GM23338 (cell line): ENCODE measurements at regions not wholly inside any gene's neighbourhood (a gene's known extent, or its start where the extent isn't known, plus 50 kb on each side); places are given as distances from the start of the nearest gene placed in this dataset.

Experiments
- ATAC-seq: fragments of 200-7000 bp; cut with Tn5 transposase; 3 replicates; pipeline ENCODE4 v1.9.1; 2020
- DNase-seq: peaks from one replicate; pipeline ENCODE4 v3.0.0-alpha.2; 2015; ENCODE audit warnings: low spot score
- H2AFZ ChIP-seq: fragments of 200-600 bp; sonication (generic); 2 replicates; pipeline ENCODE4 v1.8.0; 2016; ENCODE audit warnings: antibody characterized with exemption, mild to moderate bottlenecking, moderate library complexity
- H3F3A ChIP-seq: fragments of 200-600 bp; sonication (generic); replicated peaks from 2 replicates; pipeline ENCODE4 v1.8.0; 2017; ENCODE audit warnings: antibody characterized with exemption, mixed run types, low read depth
- H3K27ac ChIP-seq: fragments of 200-600 bp; sonication (generic); 2 replicates; pipeline ENCODE4 v1.6.1; 2016; ENCODE audit warnings: low read depth
- H3K27me3 ChIP-seq: fragments of 200-600 bp; sonication (generic); 2 replicates; pipeline ENCODE4 v1.8.0; 2016; ENCODE audit warnings: mild to moderate bottlenecking, mixed run types, moderate library complexity; ENCODE audit not compliant: insufficient read depth
- H3K36me3 ChIP-seq: fragments of 200-600 bp; sonication (generic); 2 replicates; pipeline ENCODE4 v1.8.0; 2016; ENCODE audit warnings: mild to moderate bottlenecking; ENCODE audit not compliant: insufficient read depth
- H3K4me1 ChIP-seq: fragments of 200-600 bp; sonication (generic); 2 replicates; pipeline ENCODE4 v1.8.0; 2016; ENCODE audit warnings: mild to moderate bottlenecking, moderate library complexity; ENCODE audit not compliant: insufficient read depth
- H3K4me2 ChIP-seq: fragments of 200-600 bp; sonication (generic); 2 replicates; pipeline ENCODE4 v1.7.1; 2017; ENCODE audit warnings: mixed run types
- H3K4me3 ChIP-seq: fragments of 200-600 bp; sonication (generic); 2 replicates; pipeline ENCODE4 v1.6.1; 2016; ENCODE audit warnings: mixed run types
- H3K79me2 ChIP-seq: fragments of 200-600 bp; sonication (generic); replicated peaks from 2 replicates; pipeline ENCODE4 v1.8.0; 2017; ENCODE audit warnings: mild to moderate bottlenecking; ENCODE audit not compliant: insufficient read depth
- H3K9me2 ChIP-seq: fragments of 200-600 bp; sonication (generic); 2 replicates; pipeline ENCODE4 v1.8.0; 2017; ENCODE audit not compliant: insufficient read depth
- H4K20me1 ChIP-seq: fragments of 200-600 bp; sonication (generic); replicated peaks from 2 replicates; pipeline ENCODE4 v1.8.0; 2017; ENCODE audit warnings: mild to moderate bottlenecking; ENCODE audit not compliant: insufficient read depth
- H3K27ac Mint-ChIP-seq: 2 replicates; pipeline ENCODE4 v1.8.0; 2020; ENCODE audit warnings: inconsistent platforms, mild to moderate bottlenecking, moderate library complexity, mixed read lengths
- H3K27me3 Mint-ChIP-seq: 3 replicates; pipeline ENCODE4 v1.8.0; 2022; ENCODE audit warnings: low read depth, mild to moderate bottlenecking, moderate library complexity, mixed read lengths, inconsistent platforms; ENCODE audit not compliant: insufficient read depth, poor library complexity
- H3K36me3 Mint-ChIP-seq: 3 replicates; pipeline ENCODE4 v1.8.0; 2021; ENCODE audit warnings: low read depth, mild to moderate bottlenecking, inconsistent platforms, moderate library complexity, mixed read lengths
- H3K4me1 Mint-ChIP-seq: 3 replicates; pipeline ENCODE4 v1.8.0; 2020; ENCODE audit warnings: mild to moderate bottlenecking, inconsistent platforms, mixed read lengths
- H3K4me3 Mint-ChIP-seq: 3 replicates; pipeline ENCODE4 v1.8.0; 2021; ENCODE audit warnings: moderate library complexity, mild to moderate bottlenecking, inconsistent platforms, mixed read lengths
- H3K9me3 Mint-ChIP-seq: 3 replicates; pipeline ENCODE4 v1.8.0; 2020; ENCODE audit warnings: moderate library complexity, mild to moderate bottlenecking, inconsistent platforms, mixed read lengths
- ETS1 ChIP-seq: IDR thresholded peaks from 2 replicates; pipeline ENCODE4 v1.6.1; 2016; ENCODE audit warnings: antibody characterized with exemption
- EZH2phosphoT487 ChIP-seq: fragments of 200-600 bp; sonication (generic); IDR thresholded peaks from one replicate; pipeline ENCODE4 v1.8.1; 2018; ENCODE audit warnings: antibody characterized with exemption; ENCODE audit not compliant: unreplicated experiment
- STAT1 ChIP-seq: IDR thresholded peaks from one replicate; pipeline ENCODE4 v1.6.1; 2016; ENCODE audit warnings: antibody characterized with exemption; ENCODE audit not compliant: unreplicated experiment
- TF ChIP-seq, protein P1 (sequence below): fragments of 250-450 bp; sonication (Bioruptor Pico); IDR thresholded peaks from 2 replicates; pipeline ENCODE4 v1.5.0; 2020; ENCODE audit warnings: mild to moderate bottlenecking, moderate library complexity
- TF ChIP-seq, protein P2 (sequence below): IDR thresholded peaks from one replicate; pipeline ENCODE4 v1.6.1; 2018; ENCODE audit warnings: antibody characterized with exemption; ENCODE audit not compliant: unreplicated experiment

GRCh38 chr5:25090854-25091253 is 446.1 kb upstream of the CDH10 start:
- TF ChIP-seq, protein P1, sequence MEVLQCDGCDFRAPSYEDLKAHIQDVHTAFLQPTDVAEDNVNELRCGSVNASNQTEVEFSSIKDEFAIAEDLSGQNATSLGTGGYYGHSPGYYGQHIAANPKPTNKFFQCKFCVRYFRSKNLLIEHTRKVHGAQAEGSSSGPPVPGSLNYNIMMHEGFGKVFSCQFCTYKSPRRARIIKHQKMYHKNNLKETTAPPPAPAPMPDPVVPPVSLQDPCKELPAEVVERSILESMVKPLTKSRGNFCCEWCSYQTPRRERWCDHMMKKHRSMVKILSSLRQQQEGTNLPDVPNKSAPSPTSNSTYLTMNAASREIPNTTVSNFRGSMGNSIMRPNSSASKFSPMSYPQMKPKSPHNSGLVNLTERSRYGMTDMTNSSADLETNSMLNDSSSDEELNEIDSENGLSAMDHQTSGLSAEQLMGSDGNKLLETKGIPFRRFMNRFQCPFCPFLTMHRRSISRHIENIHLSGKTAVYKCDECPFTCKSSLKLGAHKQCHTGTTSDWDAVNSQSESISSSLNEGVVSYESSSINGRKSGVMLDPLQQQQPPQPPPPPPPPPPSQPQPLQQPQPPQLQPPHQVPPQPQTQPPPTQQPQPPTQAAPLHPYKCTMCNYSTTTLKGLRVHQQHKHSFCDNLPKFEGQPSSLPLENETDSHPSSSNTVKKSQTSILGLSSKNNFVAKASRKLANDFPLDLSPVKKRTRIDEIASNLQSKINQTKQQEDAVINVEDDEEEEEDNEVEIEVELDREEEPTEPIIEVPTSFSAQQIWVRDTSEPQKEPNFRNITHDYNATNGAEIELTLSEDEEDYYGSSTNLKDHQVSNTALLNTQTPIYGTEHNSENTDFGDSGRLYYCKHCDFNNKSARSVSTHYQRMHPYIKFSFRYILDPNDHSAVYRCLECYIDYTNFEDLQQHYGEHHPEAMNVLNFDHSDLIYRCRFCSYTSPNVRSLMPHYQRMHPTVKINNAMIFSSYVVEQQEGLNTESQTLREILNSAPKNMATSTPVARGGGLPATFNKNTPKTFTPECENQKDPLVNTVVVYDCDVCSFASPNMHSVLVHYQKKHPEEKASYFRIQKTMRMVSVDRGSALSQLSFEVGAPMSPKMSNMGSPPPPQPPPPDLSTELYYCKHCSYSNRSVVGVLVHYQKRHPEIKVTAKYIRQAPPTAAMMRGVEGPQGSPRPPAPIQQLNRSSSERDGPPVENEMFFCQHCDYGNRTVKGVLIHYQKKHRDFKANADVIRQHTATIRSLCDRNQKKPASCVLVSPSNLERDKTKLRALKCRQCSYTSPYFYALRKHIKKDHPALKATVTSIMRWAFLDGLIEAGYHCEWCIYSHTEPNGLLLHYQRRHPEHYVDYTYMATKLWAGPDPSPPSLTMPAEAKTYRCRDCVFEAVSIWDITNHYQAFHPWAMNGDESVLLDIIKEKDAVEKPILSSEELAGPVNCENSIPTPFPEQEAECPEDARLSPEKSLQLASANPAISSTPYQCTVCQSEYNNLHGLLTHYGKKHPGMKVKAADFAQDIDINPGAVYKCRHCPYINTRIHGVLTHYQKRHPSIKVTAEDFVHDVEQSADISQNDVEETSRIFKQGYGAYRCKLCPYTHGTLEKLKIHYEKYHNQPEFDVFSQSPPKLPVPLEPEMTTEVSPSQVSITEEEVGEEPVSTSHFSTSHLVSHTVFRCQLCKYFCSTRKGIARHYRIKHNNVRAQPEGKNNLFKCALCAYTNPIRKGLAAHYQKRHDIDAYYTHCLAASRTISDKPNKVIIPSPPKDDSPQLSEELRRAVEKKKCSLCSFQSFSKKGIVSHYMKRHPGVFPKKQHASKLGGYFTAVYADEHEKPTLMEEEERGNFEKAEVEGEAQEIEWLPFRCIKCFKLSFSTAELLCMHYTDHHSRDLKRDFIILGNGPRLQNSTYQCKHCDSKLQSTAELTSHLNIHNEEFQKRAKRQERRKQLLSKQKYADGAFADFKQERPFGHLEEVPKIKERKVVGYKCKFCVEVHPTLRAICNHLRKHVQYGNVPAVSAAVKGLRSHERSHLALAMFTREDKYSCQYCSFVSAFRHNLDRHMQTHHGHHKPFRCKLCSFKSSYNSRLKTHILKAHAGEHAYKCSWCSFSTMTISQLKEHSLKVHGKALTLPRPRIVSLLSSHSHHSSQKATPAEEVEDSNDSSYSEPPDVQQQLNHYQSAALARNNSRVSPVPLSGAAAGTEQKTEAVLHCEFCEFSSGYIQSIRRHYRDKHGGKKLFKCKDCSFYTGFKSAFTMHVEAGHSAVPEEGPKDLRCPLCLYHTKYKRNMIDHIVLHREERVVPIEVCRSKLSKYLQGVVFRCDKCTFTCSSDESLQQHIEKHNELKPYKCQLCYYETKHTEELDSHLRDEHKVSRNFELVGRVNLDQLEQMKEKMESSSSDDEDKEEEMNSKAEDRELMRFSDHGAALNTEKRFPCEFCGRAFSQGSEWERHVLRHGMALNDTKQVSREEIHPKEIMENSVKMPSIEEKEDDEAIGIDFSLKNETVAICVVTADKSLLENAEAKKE, result no peak
- TF ChIP-seq EZH2phosphoT487 (no peak), STAT1 (no peak), ETS1 (no peak)
- TF ChIP-seq, protein P2, sequence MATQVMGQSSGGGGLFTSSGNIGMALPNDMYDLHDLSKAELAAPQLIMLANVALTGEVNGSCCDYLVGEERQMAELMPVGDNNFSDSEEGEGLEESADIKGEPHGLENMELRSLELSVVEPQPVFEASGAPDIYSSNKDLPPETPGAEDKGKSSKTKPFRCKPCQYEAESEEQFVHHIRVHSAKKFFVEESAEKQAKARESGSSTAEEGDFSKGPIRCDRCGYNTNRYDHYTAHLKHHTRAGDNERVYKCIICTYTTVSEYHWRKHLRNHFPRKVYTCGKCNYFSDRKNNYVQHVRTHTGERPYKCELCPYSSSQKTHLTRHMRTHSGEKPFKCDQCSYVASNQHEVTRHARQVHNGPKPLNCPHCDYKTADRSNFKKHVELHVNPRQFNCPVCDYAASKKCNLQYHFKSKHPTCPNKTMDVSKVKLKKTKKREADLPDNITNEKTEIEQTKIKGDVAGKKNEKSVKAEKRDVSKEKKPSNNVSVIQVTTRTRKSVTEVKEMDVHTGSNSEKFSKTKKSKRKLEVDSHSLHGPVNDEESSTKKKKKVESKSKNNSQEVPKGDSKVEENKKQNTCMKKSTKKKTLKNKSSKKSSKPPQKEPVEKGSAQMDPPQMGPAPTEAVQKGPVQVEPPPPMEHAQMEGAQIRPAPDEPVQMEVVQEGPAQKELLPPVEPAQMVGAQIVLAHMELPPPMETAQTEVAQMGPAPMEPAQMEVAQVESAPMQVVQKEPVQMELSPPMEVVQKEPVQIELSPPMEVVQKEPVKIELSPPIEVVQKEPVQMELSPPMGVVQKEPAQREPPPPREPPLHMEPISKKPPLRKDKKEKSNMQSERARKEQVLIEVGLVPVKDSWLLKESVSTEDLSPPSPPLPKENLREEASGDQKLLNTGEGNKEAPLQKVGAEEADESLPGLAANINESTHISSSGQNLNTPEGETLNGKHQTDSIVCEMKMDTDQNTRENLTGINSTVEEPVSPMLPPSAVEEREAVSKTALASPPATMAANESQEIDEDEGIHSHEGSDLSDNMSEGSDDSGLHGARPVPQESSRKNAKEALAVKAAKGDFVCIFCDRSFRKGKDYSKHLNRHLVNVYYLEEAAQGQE, result no peak
- Histone ChIP-seq H3K27ac (no peak overlapping the region), H3F3A (no peaks in the 10 kb centered on the region), H3K36me3 (no peaks in the 10 kb centered on the region), H3K9me2 (0 out of 2 replicates have a peak, but pooled peaks cover 2% of the 10 kb centered on the region), H3K79me2 (no peaks in the 10 kb centered on the region), H2AFZ (no peak overlapping the region), H3K4me2 (no peak overlapping the region), H3K27me3 (no peaks in the 10 kb centered on the region), H3K4me1 (no peaks in the 10 kb centered on the region), H3K4me3 (no peak overlapping the region), H4K20me1 (no peaks in the 10 kb centered on the region)
- Mint-ChIP-seq H3K27ac (no peak overlapping the region), H3K36me3 (no peaks in the 10 kb centered on the region), H3K4me1 (no peaks in the 10 kb centered on the region; the same call in 2 of the 3 replicates), H3K27me3 (no peaks in the 10 kb centered on the region), H3K4me3 (no peak overlapping the region), H3K9me3 (no peaks in the 10 kb centered on the region)
- DNase-seq (no peak), ATAC-seq (no peak)
